ENCODE measurements at regions not wholly inside any gene's neighbourhood (a gene's known extent, or its start where the extent isn't known, plus 50 kb on each side); places are given as distances from the start of the nearest gene placed in this dataset.
A peak's percentile ranks its signal among the peaks of the same experiment; 100 is the strongest.

DNA sequence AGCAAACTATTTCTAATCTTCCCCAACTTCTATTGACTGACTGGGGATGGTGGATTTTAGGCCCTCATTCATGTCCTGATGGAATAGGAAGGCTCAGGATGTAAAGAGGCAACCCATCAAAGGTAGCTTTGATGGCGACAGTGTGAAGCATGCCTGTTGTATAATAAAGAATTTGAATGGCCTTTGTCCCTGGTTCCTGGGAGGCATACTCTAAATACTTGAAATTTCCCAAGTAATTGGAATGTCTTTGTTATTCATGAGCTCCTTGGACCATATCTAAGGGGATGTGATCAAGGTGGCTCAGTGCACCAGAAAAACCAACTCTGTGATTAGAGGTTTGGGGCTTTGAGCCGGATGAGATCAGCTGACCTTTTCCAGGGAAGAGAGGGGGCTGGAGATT lies 264.5 kb upstream of the NEBL start (continued):
- TF ChIP-seq, protein P1, sequence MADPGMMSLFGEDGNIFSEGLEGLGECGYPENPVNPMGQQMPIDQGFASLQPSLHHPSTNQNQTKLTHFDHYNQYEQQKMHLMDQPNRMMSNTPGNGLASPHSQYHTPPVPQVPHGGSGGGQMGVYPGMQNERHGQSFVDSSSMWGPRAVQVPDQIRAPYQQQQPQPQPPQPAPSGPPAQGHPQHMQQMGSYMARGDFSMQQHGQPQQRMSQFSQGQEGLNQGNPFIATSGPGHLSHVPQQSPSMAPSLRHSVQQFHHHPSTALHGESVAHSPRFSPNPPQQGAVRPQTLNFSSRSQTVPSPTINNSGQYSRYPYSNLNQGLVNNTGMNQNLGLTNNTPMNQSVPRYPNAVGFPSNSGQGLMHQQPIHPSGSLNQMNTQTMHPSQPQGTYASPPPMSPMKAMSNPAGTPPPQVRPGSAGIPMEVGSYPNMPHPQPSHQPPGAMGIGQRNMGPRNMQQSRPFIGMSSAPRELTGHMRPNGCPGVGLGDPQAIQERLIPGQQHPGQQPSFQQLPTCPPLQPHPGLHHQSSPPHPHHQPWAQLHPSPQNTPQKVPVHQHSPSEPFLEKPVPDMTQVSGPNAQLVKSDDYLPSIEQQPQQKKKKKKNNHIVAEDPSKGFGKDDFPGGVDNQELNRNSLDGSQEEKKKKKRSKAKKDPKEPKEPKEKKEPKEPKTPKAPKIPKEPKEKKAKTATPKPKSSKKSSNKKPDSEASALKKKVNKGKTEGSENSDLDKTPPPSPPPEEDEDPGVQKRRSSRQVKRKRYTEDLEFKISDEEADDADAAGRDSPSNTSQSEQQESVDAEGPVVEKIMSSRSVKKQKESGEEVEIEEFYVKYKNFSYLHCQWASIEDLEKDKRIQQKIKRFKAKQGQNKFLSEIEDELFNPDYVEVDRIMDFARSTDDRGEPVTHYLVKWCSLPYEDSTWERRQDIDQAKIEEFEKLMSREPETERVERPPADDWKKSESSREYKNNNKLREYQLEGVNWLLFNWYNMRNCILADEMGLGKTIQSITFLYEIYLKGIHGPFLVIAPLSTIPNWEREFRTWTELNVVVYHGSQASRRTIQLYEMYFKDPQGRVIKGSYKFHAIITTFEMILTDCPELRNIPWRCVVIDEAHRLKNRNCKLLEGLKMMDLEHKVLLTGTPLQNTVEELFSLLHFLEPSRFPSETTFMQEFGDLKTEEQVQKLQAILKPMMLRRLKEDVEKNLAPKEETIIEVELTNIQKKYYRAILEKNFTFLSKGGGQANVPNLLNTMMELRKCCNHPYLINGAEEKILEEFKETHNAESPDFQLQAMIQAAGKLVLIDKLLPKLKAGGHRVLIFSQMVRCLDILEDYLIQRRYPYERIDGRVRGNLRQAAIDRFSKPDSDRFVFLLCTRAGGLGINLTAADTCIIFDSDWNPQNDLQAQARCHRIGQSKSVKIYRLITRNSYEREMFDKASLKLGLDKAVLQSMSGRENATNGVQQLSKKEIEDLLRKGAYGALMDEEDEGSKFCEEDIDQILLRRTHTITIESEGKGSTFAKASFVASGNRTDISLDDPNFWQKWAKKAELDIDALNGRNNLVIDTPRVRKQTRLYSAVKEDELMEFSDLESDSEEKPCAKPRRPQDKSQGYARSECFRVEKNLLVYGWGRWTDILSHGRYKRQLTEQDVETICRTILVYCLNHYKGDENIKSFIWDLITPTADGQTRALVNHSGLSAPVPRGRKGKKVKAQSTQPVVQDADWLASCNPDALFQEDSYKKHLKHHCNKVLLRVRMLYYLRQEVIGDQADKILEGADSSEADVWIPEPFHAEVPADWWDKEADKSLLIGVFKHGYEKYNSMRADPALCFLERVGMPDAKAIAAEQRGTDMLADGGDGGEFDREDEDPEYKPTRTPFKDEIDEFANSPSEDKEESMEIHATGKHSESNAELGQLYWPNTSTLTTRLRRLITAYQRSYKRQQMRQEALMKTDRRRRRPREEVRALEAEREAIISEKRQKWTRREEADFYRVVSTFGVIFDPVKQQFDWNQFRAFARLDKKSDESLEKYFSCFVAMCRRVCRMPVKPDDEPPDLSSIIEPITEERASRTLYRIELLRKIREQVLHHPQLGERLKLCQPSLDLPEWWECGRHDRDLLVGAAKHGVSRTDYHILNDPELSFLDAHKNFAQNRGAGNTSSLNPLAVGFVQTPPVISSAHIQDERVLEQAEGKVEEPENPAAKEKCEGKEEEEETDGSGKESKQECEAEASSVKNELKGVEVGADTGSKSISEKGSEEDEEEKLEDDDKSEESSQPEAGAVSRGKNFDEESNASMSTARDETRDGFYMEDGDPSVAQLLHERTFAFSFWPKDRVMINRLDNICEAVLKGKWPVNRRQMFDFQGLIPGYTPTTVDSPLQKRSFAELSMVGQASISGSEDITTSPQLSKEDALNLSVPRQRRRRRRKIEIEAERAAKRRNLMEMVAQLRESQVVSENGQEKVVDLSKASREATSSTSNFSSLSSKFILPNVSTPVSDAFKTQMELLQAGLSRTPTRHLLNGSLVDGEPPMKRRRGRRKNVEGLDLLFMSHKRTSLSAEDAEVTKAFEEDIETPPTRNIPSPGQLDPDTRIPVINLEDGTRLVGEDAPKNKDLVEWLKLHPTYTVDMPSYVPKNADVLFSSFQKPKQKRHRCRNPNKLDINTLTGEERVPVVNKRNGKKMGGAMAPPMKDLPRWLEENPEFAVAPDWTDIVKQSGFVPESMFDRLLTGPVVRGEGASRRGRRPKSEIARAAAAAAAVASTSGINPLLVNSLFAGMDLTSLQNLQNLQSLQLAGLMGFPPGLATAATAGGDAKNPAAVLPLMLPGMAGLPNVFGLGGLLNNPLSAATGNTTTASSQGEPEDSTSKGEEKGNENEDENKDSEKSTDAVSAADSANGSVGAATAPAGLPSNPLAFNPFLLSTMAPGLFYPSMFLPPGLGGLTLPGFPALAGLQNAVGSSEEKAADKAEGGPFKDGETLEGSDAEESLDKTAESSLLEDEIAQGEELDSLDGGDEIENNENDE (IDR thresholded peaks at IDR 0.05; ENCODE audit: insufficient replicate concordance, low read length) = peak; percentile 46
- TF ChIP-seq SP1 (IDR thresholded peaks at IDR 0.05; ENCODE audit: low read depth, low read length) (peak; percentile 44; the same call in 1 of the 2 replicates), CEBPB (IDR thresholded peaks at IDR 0.05; ENCODE audit: low read depth, low read length) (0 out of 2 replicates have a peak, but pooled peaks have one; percentile 19), JUND (IDR thresholded peaks at IDR 0.05; ENCODE audit: low read length) (0 out of 2 replicates have a peak, but pooled peaks have one; percentile 40), CBX5 (IDR thresholded peaks at IDR 0.05; ENCODE audit: low read depth, low read length) (no peak), TAF1 (IDR thresholded peaks at IDR 0.05; ENCODE audit: low read depth, low read length) (0 out of 2 replicates have a peak, but pooled peaks have one; percentile 16), YY1 (IDR thresholded peaks at IDR 0.05; ENCODE audit: low read depth, low read length) (peak; percentile 54; the same call in 1 of the 2 replicates), TEAD4 (IDR thresholded peaks at IDR 0.05; ENCODE audit: low read depth, low read length) (peak; percentile 98), HDAC6 (IDR thresholded peaks at IDR 0.05; ENCODE audit: low read depth, low read length) (no peak), SIN3A (conservative IDR thresholded peaks at IDR 0.05 in 1 of 2, IDR thresholded peaks at IDR 0.05 in 1 of 2; ENCODE audit: low read depth in 1 of 2, low read length in 2 of 2) (0 out of 4 replicates have a peak, but pooled peaks of 1 of the 2 experiments have one; percentile 40), TCF12 (IDR thresholded peaks at IDR 0.05; ENCODE audit: low read depth, low read length) (0 out of 2 replicates have a peak, but pooled peaks have one; percentile 12)
- TF ChIP-seq, protein P2, sequence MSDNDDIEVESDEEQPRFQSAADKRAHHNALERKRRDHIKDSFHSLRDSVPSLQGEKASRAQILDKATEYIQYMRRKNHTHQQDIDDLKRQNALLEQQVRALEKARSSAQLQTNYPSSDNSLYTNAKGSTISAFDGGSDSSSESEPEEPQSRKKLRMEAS (IDR thresholded peaks at IDR 0.05) = peak; percentile 32; the same call in 1 of the 2 replicates
